ENCODE measurements at regions not wholly inside any gene's neighbourhood (a gene's known extent, or its start where the extent isn't known, plus 50 kb on each side); places are given as distances from the start of the nearest gene placed in this dataset.

DNA sequence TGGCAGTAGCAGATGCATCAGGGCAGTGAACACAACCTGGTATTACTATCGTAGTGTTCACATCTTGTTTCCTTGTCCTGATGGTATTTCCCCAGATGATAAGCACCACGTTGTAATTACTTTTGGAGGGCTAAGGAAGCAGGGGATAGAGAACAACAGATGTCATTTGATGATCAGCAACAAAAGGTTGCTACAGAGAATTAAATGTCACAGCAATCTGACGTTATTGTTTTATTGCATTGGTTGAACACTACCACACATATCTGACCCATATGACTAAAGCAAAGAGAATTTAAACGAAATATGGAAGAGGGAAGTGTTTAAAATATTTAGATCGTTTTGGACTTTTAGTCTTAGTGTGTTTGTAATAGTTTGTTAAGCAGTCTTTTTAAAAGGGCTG lies 408.3 kb downstream of the SH3GL2 start:
- no peak for TF ChIP-seq EZH2 (IDR thresholded peaks at IDR 0.05; ENCODE audit: low read length, unreplicated experiment)
- TF ChIP-seq, protein P1, sequence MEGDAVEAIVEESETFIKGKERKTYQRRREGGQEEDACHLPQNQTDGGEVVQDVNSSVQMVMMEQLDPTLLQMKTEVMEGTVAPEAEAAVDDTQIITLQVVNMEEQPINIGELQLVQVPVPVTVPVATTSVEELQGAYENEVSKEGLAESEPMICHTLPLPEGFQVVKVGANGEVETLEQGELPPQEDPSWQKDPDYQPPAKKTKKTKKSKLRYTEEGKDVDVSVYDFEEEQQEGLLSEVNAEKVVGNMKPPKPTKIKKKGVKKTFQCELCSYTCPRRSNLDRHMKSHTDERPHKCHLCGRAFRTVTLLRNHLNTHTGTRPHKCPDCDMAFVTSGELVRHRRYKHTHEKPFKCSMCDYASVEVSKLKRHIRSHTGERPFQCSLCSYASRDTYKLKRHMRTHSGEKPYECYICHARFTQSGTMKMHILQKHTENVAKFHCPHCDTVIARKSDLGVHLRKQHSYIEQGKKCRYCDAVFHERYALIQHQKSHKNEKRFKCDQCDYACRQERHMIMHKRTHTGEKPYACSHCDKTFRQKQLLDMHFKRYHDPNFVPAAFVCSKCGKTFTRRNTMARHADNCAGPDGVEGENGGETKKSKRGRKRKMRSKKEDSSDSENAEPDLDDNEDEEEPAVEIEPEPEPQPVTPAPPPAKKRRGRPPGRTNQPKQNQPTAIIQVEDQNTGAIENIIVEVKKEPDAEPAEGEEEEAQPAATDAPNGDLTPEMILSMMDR (conservative IDR thresholded peaks at IDR 0.05; ENCODE audit: low read depth, low read length), result no peak
- no peak for TF ChIP-seq EZH2phosphoT487 (IDR thresholded peaks at IDR 0.05; ENCODE audit: borderline replicate concordance, low read length)
